RWPE1 (cell line): ENCODE measurements at regions not wholly inside any gene's neighbourhood (a gene's known extent, or its start where the extent isn't known, plus 50 kb on each side); places are given as distances from the start of the nearest gene placed in this dataset.

Experiments
- CTCF ChIA-PET: fragments of 350-600 bp; sonication (Branson Sonifier 250); formaldehyde crosslinking; extraction: SDS; loops from one replicate; lab custom pipeline; 2021; lab: Yijun Ruan, JAX
- POLR2A ChIA-PET: fragments of 400-600 bp; formaldehyde crosslinking; extraction: SDS; loops from one replicate; lab custom pipeline; 2020; ENCODE audit warnings: antibody characterized with exemption; ENCODE audit not compliant: low non-redundant PET; lab: Yijun Ruan, JAX
- DNase-seq: peaks from one replicate; pipeline ENCODE4 v3.0.0; 2012; ENCODE audit warnings: low spot score
- H3K27ac ChIP-seq: fragments of 450-650 bp; 2 replicates; pipeline ENCODE4 v1.5.1; 2017
- TF ChIP-seq, protein P1 (sequence below): fragments of 450-650 bp; conservative IDR thresholded peaks from 2 replicates; pipeline ENCODE4 v1.5.1; 2017; ENCODE audit warnings: low read depth, mild to moderate bottlenecking

- ChIA-PET POLR2A (no interaction called here), CTCF (interaction anchor here (0.6 to 0.7 kb wide), 2 partner anchors 127 to 1058 kb away, joined by 4 to 6 read pairs; no protein-coding TSS in a partner anchor)
- TF ChIP-seq, protein P1, sequence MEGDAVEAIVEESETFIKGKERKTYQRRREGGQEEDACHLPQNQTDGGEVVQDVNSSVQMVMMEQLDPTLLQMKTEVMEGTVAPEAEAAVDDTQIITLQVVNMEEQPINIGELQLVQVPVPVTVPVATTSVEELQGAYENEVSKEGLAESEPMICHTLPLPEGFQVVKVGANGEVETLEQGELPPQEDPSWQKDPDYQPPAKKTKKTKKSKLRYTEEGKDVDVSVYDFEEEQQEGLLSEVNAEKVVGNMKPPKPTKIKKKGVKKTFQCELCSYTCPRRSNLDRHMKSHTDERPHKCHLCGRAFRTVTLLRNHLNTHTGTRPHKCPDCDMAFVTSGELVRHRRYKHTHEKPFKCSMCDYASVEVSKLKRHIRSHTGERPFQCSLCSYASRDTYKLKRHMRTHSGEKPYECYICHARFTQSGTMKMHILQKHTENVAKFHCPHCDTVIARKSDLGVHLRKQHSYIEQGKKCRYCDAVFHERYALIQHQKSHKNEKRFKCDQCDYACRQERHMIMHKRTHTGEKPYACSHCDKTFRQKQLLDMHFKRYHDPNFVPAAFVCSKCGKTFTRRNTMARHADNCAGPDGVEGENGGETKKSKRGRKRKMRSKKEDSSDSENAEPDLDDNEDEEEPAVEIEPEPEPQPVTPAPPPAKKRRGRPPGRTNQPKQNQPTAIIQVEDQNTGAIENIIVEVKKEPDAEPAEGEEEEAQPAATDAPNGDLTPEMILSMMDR, result no peak
- DNase-seq, result no peak
- no peak overlapping the region for H3K27ac ChIP-seq
Observed at GRCh38 chr18:65631766-65632165, 119.0 kb upstream of the CDH7 start.

GRCh38 chr18:65628390-65628789 lies 122.4 kb upstream of the CDH7 start:
- H3K27ac ChIP-seq, result no peak overlapping the region
- POLR2A ChIA-PET, result no interaction called here
- TF ChIP-seq, protein P1, result no peak
- no peak for DNase-seq
- CTCF ChIA-PET, result no interaction called here

DNA sequence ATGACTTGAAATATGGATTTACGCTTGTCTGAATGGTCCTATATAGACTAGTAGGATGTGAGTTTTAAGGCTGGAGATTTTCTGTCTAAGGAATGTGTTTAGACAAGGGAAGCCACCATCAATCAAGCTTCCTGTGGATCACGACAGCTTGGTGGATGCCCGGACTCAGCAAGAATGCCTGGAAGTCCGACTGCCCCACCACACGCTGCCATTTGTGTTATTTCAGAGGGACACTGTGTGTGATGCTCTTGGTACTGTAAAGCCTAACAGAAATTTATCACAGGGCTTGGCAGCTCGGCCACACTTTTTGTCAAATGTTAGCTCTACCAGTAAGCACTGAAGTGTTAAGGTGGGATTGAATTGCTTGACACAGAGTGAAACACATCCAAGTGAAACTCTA lies 127.1 kb upstream of the CDH7 start:
- DNase-seq, result no peak
- ChIA-PET CTCF (no interaction called here), POLR2A (no interaction called here)
- H3K27ac ChIP-seq, result no peak overlapping the region
- TF ChIP-seq, protein P1, result no peak

DNA sequence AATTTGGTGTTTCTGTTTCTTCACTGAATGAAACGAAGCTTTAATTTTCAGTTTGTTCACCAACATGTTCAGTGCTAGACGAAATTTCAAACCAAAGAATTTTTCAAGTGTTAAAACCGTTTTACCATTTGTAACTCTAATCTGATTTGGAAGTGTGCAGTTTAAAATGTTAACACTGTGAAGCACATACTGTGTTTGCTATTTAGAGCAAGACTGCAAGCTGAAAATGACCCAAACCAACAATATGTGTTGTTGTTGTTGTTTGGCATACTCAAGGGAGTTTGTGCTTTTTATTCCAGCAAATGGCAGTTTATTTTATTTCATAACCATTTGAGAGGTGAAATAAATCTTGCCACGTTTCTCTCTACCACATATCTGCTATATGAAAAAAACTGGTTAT lies 128.4 kb upstream of the CDH7 start:
- ChIA-PET CTCF (no interaction called here), POLR2A (no interaction called here)
- no peak overlapping the region for H3K27ac ChIP-seq
- TF ChIP-seq, protein P1, result no peak
- no peak for DNase-seq

GRCh38 chr18:65620076-65620696 lies 130.6 kb upstream of the CDH7 start:
- ChIA-PET POLR2A (no interaction called here), CTCF (no interaction called here)
- TF ChIP-seq, protein P1, result no peak
- no peak overlapping the region for H3K27ac ChIP-seq
- DNase-seq, result no peak

GRCh38 chr18:65610939-65611338 lies 139.9 kb upstream of the CDH7 start:
- POLR2A ChIA-PET, result no interaction called here
- DNase-seq, result no peak
- TF ChIP-seq, protein P1, result no peak
- CTCF ChIA-PET, result no interaction called here
- H3K27ac ChIP-seq, result no peak overlapping the region
